ENCODE measurements at regions not wholly inside any gene's neighbourhood (a gene's known extent, or its start where the extent isn't known, plus 50 kb on each side); places are given as distances from the start of the nearest gene placed in this dataset.

GRCh38 chr4:32215277-32215676 lies 1495.1 kb downstream of the PCDH7 start:
- Mint-ChIP-seq H3K27me3 (no peaks in the 10 kb centered on the region), H3K36me3 (no peaks in the 10 kb centered on the region), H3K4me1 (ENCODE audit: unreplicated experiment) (no peaks in the 10 kb centered on the region), H3K9me3 (no peaks in the 10 kb centered on the region), H3K27ac (no peak overlapping the region), H3K4me3 (no peak overlapping the region)
- TF ChIP-seq, protein P1, sequence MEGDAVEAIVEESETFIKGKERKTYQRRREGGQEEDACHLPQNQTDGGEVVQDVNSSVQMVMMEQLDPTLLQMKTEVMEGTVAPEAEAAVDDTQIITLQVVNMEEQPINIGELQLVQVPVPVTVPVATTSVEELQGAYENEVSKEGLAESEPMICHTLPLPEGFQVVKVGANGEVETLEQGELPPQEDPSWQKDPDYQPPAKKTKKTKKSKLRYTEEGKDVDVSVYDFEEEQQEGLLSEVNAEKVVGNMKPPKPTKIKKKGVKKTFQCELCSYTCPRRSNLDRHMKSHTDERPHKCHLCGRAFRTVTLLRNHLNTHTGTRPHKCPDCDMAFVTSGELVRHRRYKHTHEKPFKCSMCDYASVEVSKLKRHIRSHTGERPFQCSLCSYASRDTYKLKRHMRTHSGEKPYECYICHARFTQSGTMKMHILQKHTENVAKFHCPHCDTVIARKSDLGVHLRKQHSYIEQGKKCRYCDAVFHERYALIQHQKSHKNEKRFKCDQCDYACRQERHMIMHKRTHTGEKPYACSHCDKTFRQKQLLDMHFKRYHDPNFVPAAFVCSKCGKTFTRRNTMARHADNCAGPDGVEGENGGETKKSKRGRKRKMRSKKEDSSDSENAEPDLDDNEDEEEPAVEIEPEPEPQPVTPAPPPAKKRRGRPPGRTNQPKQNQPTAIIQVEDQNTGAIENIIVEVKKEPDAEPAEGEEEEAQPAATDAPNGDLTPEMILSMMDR (conservative IDR thresholded peaks at IDR 0.05): no peak
- DNase-seq (ENCODE audit: extremely low spot score, unreplicated experiment): no peak

DNA sequence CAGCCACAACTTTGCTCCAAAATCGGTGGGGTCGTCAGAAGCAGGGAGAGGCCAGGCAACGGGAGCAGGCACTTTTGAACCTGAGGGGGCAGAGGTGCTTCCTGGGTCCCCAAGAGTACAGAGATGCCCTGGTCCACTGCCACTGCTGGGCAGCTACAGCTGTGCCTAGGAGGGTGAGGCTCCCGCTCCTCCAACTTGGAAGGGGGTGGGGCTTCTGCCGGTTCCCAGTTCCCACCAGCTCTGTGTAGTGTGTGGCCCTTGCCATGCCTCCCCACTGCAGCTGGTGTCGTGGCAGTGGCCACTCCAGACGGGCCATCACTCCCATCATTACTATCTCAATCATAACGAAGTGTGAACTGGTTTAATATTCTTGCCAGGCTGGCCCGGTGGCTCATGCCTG lies 1496.3 kb downstream of the PCDH7 start:
- no peaks in the 10 kb centered on the region for H3K9me3 Mint-ChIP-seq
- no peaks in the 10 kb centered on the region for H3K36me3 Mint-ChIP-seq
- H3K4me1 Mint-ChIP-seq (ENCODE audit: unreplicated experiment): no peaks in the 10 kb centered on the region
- TF ChIP-seq, protein P1 (conservative IDR thresholded peaks at IDR 0.05): no peak
- H3K27ac Mint-ChIP-seq: no peak overlapping the region
- H3K4me3 Mint-ChIP-seq: no peak overlapping the region
- no peaks in the 10 kb centered on the region for H3K27me3 Mint-ChIP-seq
- DNase-seq (ENCODE audit: extremely low spot score, unreplicated experiment): no peak

DNA sequence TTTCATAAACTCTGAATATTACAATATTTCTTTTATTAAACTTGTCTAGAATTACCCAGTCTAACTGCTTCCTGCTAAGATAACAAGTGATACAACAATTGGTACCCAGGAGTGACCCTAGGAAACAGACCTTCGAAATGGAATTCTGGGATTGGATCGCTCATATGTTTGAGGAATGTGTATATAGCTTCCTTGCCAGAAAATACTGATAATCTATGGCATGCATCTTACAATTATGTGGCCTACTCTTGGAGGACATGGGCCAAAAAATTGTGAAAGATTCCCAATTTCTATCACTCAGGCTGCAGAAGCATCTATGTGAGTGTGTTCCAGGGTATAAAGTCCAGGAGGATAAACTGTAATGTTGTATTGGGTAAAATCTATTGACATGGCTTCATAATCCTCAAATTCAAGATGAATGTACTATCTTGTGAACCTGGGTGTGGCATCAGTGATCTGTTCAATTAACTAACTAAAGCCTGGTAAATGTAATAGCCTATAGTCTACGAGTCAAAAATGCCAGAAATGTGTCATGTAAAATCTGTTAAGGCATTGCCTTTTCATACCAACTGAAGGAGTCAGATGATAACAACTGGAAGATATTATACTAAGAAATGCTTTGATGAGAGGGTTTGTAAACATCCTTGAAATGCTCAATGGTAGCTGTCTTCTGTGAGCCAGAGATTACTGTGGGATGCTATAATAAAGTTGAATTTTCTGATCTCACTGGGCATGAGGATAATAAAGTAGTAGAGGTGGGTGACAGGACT lies 1499.3 kb downstream of the PCDH7 start:
- TF ChIP-seq, protein P1 (conservative IDR thresholded peaks at IDR 0.05): no peak
- H3K4me3 Mint-ChIP-seq: no peak overlapping the region
- H3K27ac Mint-ChIP-seq: no peak overlapping the region
- no peaks in the 10 kb centered on the region for H3K36me3 Mint-ChIP-seq
- no peaks in the 10 kb centered on the region for H3K4me1 Mint-ChIP-seq (ENCODE audit: unreplicated experiment)
- no peak for DNase-seq (ENCODE audit: extremely low spot score, unreplicated experiment)
- H3K27me3 Mint-ChIP-seq: no peaks in the 10 kb centered on the region
- H3K9me3 Mint-ChIP-seq: no peaks in the 10 kb centered on the region

GRCh38 chr4:32226204-32226603 lies 1506.0 kb downstream of the PCDH7 start:
- Mint-ChIP-seq H3K27me3 (no peaks in the 10 kb centered on the region), H3K9me3 (no peaks in the 10 kb centered on the region), H3K36me3 (no peaks in the 10 kb centered on the region), H3K27ac (no peak overlapping the region), H3K4me1 (ENCODE audit: unreplicated experiment) (no peaks in the 10 kb centered on the region), H3K4me3 (no peak overlapping the region)
- TF ChIP-seq, protein P1 (conservative IDR thresholded peaks at IDR 0.05): no peak
- no peak for DNase-seq (ENCODE audit: extremely low spot score, unreplicated experiment)

- Mint-ChIP-seq H3K9me3 (no peaks in the 10 kb centered on the region), H3K36me3 (no peaks in the 10 kb centered on the region), H3K27me3 (no peaks in the 10 kb centered on the region), H3K4me1 (ENCODE audit: unreplicated experiment) (no peaks in the 10 kb centered on the region), H3K4me3 (no peak overlapping the region), H3K27ac (no peak overlapping the region)
- TF ChIP-seq, protein P1 (conservative IDR thresholded peaks at IDR 0.05): no peak
- no peak for DNase-seq (ENCODE audit: extremely low spot score, unreplicated experiment)
These were observed 1506.6 kb downstream of the PCDH7 start for GRCh38 chr4:32226733-32227132.

All from type B pancreatic cell (in vitro differentiated cells).